ENCODE measurements at regions not wholly inside any gene's neighbourhood (a gene's known extent, or its start where the extent isn't known, plus 50 kb on each side); places are given as distances from the start of the nearest gene placed in this dataset.

- no peak for DNase-seq
Observed at GRCh38 chr6:19643713-19644112, 193.5 kb upstream of the ID4 start.

- DNase-seq, result no peak
Observed at GRCh38 chr6:19655744-19656143, 181.4 kb upstream of the ID4 start.

- DNase-seq, result no peak
Observed at GRCh38 chr6:19660123-19660910, 176.9 kb upstream of the ID4 start.

- DNase-seq, result no peak
Observed at GRCh38 chr6:19662911-19663310, 174.3 kb upstream of the ID4 start.

- no peak for DNase-seq
Observed at GRCh38 chr6:19663479-19663878, 173.7 kb upstream of the ID4 start.

GRCh38 chr6:19664050-19664449, 173.1 kb upstream of the ID4 start:
- no peak for DNase-seq

GRCh38 chr6:19664878-19665612, 172.1 kb upstream of the ID4 start:
- no peak for DNase-seq

- DNase-seq, result no peak
Observed at GRCh38 chr6:19665613-19665909, 171.6 kb upstream of the ID4 start.

- no peak for DNase-seq
Observed at GRCh38 chr6:19668710-19669109, 168.5 kb upstream of the ID4 start.

GRCh38 chr6:19669206-19669605, 168.0 kb upstream of the ID4 start:
- no peak for DNase-seq

- no peak for DNase-seq
Observed at GRCh38 chr6:19682859-19683258, 154.3 kb upstream of the ID4 start.

GRCh38 chr6:19690325-19691075, 146.7 kb upstream of the ID4 start:
- no peak for DNase-seq

GRCh38 chr6:19691465-19692167, 145.6 kb upstream of the ID4 start:
- no peak for DNase-seq

GRCh38 chr6:19692506-19693298, 144.5 kb upstream of the ID4 start:
- no peak for DNase-seq

GRCh38 chr6:19694697-19695096, 142.5 kb upstream of the ID4 start:
- no peak for DNase-seq

- no peak for DNase-seq
Observed at GRCh38 chr6:19697744-19698290, 139.4 kb upstream of the ID4 start.

GRCh38 chr6:19699932-19700331, 137.2 kb upstream of the ID4 start:
- DNase-seq, result no peak

- DNase-seq, result no peak
Observed at GRCh38 chr6:19705606-19706005, 131.6 kb upstream of the ID4 start.

- DNase-seq, result no peak
Observed at GRCh38 chr6:19712012-19712688, 125.0 kb upstream of the ID4 start.

- DNase-seq, result no peak
Observed at GRCh38 chr6:19712998-19713397, 124.2 kb upstream of the ID4 start.

GRCh38 chr6:19713411-19713810, 123.8 kb upstream of the ID4 start:
- DNase-seq, result no peak

- DNase-seq, result no peak
Observed at GRCh38 chr6:19713984-19714383, 123.2 kb upstream of the ID4 start.

All from activated naive CD4-positive, alpha-beta T cell (primary cell).